GM23248 (cell line): ENCODE measurements at regions not wholly inside any gene's neighbourhood (a gene's known extent, or its start where the extent isn't known, plus 50 kb on each side); places are given as distances from the start of the nearest gene placed in this dataset.
"Not testable (repeated sequence)": the region's sequence is repeated elsewhere in the genome, so short reads cannot be mapped to it uniquely, and the experiment has no call there.

Experiments
- DNase-seq: peaks from one replicate; pipeline ENCODE4 v3.0.0-alpha.2; 2015
- H2AFZ ChIP-seq: fragments of 200-600 bp; sonication (generic); 2 replicates; pipeline ENCODE4 v1.6.1; 2016; ENCODE audit warnings: antibody characterized with exemption
- H3F3A ChIP-seq: fragments of 200-600 bp; sonication (generic); 2 replicates; pipeline ENCODE4 v1.6.1; 2016; ENCODE audit warnings: mild to moderate bottlenecking, antibody characterized with exemption, mixed run types; ENCODE audit not compliant: insufficient read depth
- H3K27ac ChIP-seq: fragments of 200-600 bp; sonication (generic); 2 replicates; pipeline ENCODE4 v1.5.1; 2016; ENCODE audit warnings: mild to moderate bottlenecking
- H3K27me3 ChIP-seq: fragments of 200-600 bp; sonication (generic); replicated peaks from 2 replicates; pipeline ENCODE4 v1.6.1; 2016; ENCODE audit warnings: mild to moderate bottlenecking; ENCODE audit not compliant: insufficient read depth
- H3K36me3 ChIP-seq: fragments of 200-600 bp; sonication (generic); 2 replicates; pipeline ENCODE4 v1.6.1; 2016; ENCODE audit warnings: low read depth, mild to moderate bottlenecking
- H3K4me1 ChIP-seq: fragments of 200-600 bp; sonication (generic); 2 replicates; pipeline ENCODE4 v1.6.1; 2016; ENCODE audit warnings: mild to moderate bottlenecking; ENCODE audit not compliant: insufficient read depth
- H3K4me2 ChIP-seq: fragments of 200-600 bp; sonication (generic); one replicate; pipeline ENCODE4 v1.6.1; 2016; ENCODE audit warnings: mild to moderate bottlenecking; ENCODE audit not compliant: unreplicated experiment
- H3K4me3 ChIP-seq: fragments of 200-600 bp; sonication (generic); 2 replicates; pipeline ENCODE4 v1.5.1; 2016; ENCODE audit warnings: mild to moderate bottlenecking
- H3K79me2 ChIP-seq: fragments of 200-600 bp; sonication (generic); 2 replicates; pipeline ENCODE4 v1.6.1; 2016; ENCODE audit warnings: mild to moderate bottlenecking; ENCODE audit not compliant: insufficient read depth
- H3K9ac ChIP-seq: fragments of 200-600 bp; sonication (generic); 2 replicates; pipeline ENCODE4 v1.6.1; 2016; ENCODE audit warnings: mild to moderate bottlenecking
- H3K9me2 ChIP-seq: fragments of 200-600 bp; sonication (generic); 2 replicates; pipeline ENCODE4 v1.6.1; 2016; ENCODE audit warnings: mixed run types, mild to moderate bottlenecking, moderate library complexity; ENCODE audit not compliant: insufficient read depth
- H3K9me3 ChIP-seq: fragments of 200-600 bp; sonication (generic); one replicate; pipeline ENCODE4 v1.6.1; 2017; ENCODE audit warnings: low read depth
- H4K20me1 ChIP-seq: fragments of 200-600 bp; sonication (generic); 2 replicates; pipeline ENCODE4 v1.6.0; 2016; ENCODE audit not compliant: insufficient read depth
- EZH2 ChIP-seq: fragments of 200-600 bp; sonication (generic); IDR thresholded peaks from 2 replicates; pipeline ENCODE4 v1.6.1; 2018; ENCODE audit warnings: antibody characterized with exemption, mild to moderate bottlenecking; ENCODE audit not compliant: insufficient read depth, poor library complexity, severe bottlenecking
- EZH2phosphoT487 ChIP-seq: fragments of 200-600 bp; sonication (generic); IDR thresholded peaks from 2 replicates; pipeline ENCODE4 v1.6.1; 2018; ENCODE audit warnings: antibody characterized with exemption, moderate library complexity, mild to moderate bottlenecking, low read depth; ENCODE audit not compliant: insufficient read depth
- WGBS, 2 experiments: methylation state at CpG; one replicate each; pipeline ENCODE4 v1.1.6; 2015 to 2017; ENCODE audit warnings: low lambda C conversion rate in 2 of 2, low coverage in 1 of 2; ENCODE audit errors: missing lambda C conversion rate in 2 of 2; 5-methylcytosine and 5-hydroxymethylcytosine counted together
- in situ Hi-C: fragments of 300-500 bp; cut with MboI; formaldehyde crosslinking; loops from 2 replicates; pipeline ENCODE4 v1.15.0; 2020

DNA sequence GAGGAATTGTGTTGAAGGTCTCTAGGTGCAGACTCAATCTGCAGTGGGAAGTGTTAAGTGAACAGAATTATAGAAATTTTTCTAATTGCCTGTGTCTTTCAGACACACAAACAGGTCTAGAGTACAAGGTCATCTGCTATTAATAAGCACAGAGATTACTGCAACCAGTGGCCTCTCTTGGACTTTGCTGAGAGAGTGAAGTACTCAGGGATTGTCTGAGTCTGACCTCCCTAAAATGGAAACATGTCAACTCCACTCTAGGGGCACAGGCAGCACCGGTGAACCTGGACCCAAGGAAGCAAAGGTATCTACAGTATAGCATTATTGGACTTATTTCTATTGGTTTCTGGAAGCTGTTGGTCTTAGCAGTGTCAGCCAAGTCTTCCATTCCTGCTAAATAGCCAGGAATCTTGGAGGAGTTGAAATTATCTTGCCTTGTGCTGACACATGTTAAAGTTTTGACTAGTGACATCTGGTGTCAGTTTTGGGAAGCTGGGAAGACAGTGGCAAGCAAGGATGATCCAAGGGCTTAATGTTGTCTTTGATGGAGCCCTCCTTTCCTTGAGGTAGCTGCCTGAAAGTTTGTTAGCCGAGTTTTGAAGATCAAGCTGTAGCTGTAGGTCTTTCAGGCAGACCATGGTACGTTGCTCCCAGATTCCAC lies 61.1 kb upstream of the NMUR2 start:
- in situ Hi-C loops = no loop called here
- Histone ChIP-seq H3K4me3 (no peak overlapping the region), H3K79me2 (no peaks in the 10 kb centered on the region), H3K36me3 (no peaks in the 10 kb centered on the region), H3K27me3 (no peaks in the 10 kb centered on the region), H3K4me1 (no peaks in the 10 kb centered on the region), H3K27ac (no peak overlapping the region), H3K9me2 (no peaks in the 10 kb centered on the region), H3K4me2 (no peak overlapping the region), H3K9me3 (no peaks in the 10 kb centered on the region), H3F3A (no peaks in the 10 kb centered on the region), H2AFZ (no peak overlapping the region), H4K20me1 (no peaks in the 10 kb centered on the region), H3K9ac (no peak overlapping the region)
- no peak for DNase-seq
- 10 to 12% methylated on average over 3 of the region's 3 CpGs for WGBS, 2 experiments
- TF ChIP-seq EZH2 (no peak), EZH2phosphoT487 (no peak)

DNA sequence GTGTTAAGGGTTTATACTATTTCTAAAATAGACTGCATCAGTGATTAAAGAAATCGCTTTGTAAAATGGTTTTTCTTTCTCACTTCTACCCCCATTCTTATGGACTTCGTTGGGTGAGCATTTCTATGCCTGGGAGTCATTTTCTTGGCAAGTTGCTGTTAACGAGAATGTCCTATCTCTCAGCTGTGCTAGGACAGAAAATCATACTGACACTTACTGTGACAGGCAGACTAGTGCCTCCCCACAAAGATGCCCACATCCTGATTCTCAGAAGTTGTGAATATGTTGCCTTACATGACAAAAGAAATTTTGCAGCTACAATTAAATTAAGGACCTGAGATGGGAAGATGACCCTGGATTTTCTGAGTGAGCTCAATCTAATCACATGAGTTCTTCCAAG lies 65.1 kb upstream of the NMUR2 start:
- TF ChIP-seq EZH2phosphoT487 (no peak), EZH2 (no peak)
- H3K9ac ChIP-seq = no peak overlapping the region
- no peaks in the 10 kb centered on the region for H3K27me3 ChIP-seq
- H3K36me3 ChIP-seq = no peaks in the 10 kb centered on the region
- no peak overlapping the region for H3K27ac ChIP-seq
- H3K4me1 ChIP-seq = no peaks in the 10 kb centered on the region
- in situ Hi-C loops = no loop called here
- H3K4me2 ChIP-seq = no peak overlapping the region
- no peaks in the 10 kb centered on the region for H3K79me2 ChIP-seq
- H3K4me3 ChIP-seq = no peak overlapping the region
- no peaks in the 10 kb centered on the region for H3F3A ChIP-seq
- DNase-seq = no peak
- no peaks in the 10 kb centered on the region for H4K20me1 ChIP-seq
- no peak overlapping the region for H2AFZ ChIP-seq
- H3K9me2 ChIP-seq = no peaks in the 10 kb centered on the region
- H3K9me3 ChIP-seq = no peaks in the 10 kb centered on the region
- WGBS, 2 experiments = 5 to 7% methylated on average over 3 of the region's 3 CpGs

DNA sequence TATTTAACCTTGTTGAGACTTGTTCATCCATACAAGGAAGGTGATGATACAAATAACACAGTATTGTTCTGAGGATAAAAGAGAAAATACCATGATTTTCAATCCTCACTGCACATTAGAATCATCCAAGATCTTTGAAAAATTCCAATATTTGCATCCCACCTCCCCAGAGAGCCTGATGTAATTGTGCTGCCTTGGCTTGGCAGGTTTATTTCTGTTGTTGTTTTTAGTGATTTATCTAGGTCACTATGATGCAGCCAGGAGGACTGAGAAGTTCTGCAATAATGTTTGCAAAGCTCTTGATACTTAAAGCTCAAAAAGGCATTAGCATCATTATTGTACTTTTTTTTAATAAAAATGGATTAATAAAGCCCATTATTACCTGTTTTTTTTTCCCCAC lies 67.0 kb upstream of the NMUR2 start:
- Histone ChIP-seq H3F3A (no peaks in the 10 kb centered on the region), H3K4me2 (no peak overlapping the region), H3K4me1 (no peaks in the 10 kb centered on the region), H3K9ac (no peak overlapping the region), H3K36me3 (no peaks in the 10 kb centered on the region), H3K27ac (no peak overlapping the region), H2AFZ (no peak overlapping the region), H3K9me3 (no peaks in the 10 kb centered on the region), H3K27me3 (no peaks in the 10 kb centered on the region), H3K9me2 (no peaks in the 10 kb centered on the region), H4K20me1 (no peaks in the 10 kb centered on the region), H3K79me2 (no peaks in the 10 kb centered on the region), H3K4me3 (no peak overlapping the region)
- no peak for DNase-seq
- no peak for TF ChIP-seq EZH2
- no peak for TF ChIP-seq EZH2phosphoT487
- in situ Hi-C loops = no loop called here

GRCh38 chr5:152474961-152475360 lies 69.9 kb upstream of the NMUR2 start:
- no peak overlapping the region for H3K9ac ChIP-seq
- no peak overlapping the region for H3K27ac ChIP-seq
- DNase-seq = no peak
- no peaks in the 10 kb centered on the region for H4K20me1 ChIP-seq
- H3K9me3 ChIP-seq = no peaks in the 10 kb centered on the region
- no peaks in the 10 kb centered on the region for H3K4me1 ChIP-seq
- H3F3A ChIP-seq = no peaks in the 10 kb centered on the region
- in situ Hi-C loops = loop anchor here (25.0 kb wide), 1 partner anchor 838 kb away; no protein-coding TSS in a partner anchor
- TF ChIP-seq EZH2phosphoT487 (no peak), EZH2 (no peak)
- WGBS, 2 experiments = 0 to 12% methylated on average over 1 of the region's 1 CpG
- no peaks in the 10 kb centered on the region for H3K27me3 ChIP-seq
- no peaks in the 10 kb centered on the region for H3K36me3 ChIP-seq
- no peaks in the 10 kb centered on the region for H3K9me2 ChIP-seq
- no peak overlapping the region for H2AFZ ChIP-seq
- H3K79me2 ChIP-seq = no peaks in the 10 kb centered on the region
- H3K4me2 ChIP-seq = no peak overlapping the region
- H3K4me3 ChIP-seq = no peak overlapping the region

GRCh38 chr5:152477536-152477935 lies 72.5 kb upstream of the NMUR2 start:
- Histone ChIP-seq H3K36me3 (no peaks in the 10 kb centered on the region), H3K27ac (no peak overlapping the region), H3K9ac (no peak overlapping the region), H3K9me3 (no peaks in the 10 kb centered on the region), H3K79me2 (no peaks in the 10 kb centered on the region), H3K4me2 (no peak overlapping the region), H3K4me1 (no peaks in the 10 kb centered on the region), H4K20me1 (no peaks in the 10 kb centered on the region), H3F3A (no peaks in the 10 kb centered on the region), H3K4me3 (no peak overlapping the region), H2AFZ (no peak overlapping the region), H3K27me3 (no peaks in the 10 kb centered on the region), H3K9me2 (no peaks in the 10 kb centered on the region)
- in situ Hi-C loops = loop anchor here (25.0 kb wide), 1 partner anchor 840 kb away; no protein-coding TSS in a partner anchor
- TF ChIP-seq EZH2 (no peak), EZH2phosphoT487 (no peak)
- no peak for DNase-seq
- WGBS, 2 experiments = 3% methylated on average over 2 of the region's 2 CpGs

DNA sequence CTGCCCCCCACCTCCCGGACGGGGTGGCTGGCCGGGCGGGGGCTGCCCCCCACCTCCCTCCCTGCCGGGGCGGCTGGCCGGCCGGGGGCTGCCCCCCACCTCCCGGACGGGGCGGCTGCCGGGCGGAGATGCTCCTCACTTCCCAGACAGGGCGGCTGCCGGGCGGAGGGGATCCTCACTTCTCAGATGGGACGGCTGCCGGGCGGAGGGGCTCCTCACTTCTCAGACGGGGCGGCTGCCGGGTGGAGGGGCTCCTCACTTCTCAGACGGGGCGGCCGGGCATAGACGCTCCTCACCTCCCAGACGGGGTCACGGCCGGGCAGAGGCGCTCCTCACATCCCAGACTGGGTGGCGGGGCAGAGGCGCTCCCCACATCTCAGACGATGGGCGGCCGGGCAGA lies 74.8 kb upstream of the NMUR2 start:
- not testable (repeated sequence) for DNase-seq, H3F3A ChIP-seq, H3K9me3 ChIP-seq, H3K4me2 ChIP-seq, H4K20me1 ChIP-seq, H3K4me3 ChIP-seq, H3K27me3 ChIP-seq, H3K79me2 ChIP-seq, H3K9ac ChIP-seq, H3K9me2 ChIP-seq, H2AFZ ChIP-seq, H3K27ac ChIP-seq, H3K36me3 ChIP-seq, H3K4me1 ChIP-seq
- 74% methylated on average over 35 of the region's 35 CpGs; no CpG with 5 or more reads in 1 of the 2 experiments for WGBS, 2 experiments
- in situ Hi-C loops = loop anchor here (25.0 kb wide), 1 partner anchor 843 kb away; no protein-coding TSS in a partner anchor

DNA sequence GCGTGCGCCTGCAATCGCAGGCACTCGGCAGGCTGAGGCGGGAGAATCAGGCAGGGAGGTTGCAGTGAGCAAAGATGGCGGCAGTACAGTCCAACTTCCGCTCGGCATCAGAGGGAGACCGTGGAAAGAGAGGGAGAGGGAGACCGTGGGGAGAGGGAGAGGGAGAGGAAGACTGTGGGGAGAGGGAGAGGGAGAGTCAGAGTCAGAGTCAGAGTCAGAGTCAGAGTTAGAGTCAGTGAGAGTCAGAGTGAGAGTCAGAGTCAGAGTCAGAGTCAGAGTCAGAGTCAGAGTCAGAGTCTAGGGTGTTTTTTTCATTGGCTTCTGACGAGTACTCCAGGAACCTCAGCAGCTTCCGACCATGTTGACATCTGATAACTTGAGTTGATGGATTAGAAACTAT lies 75.6 kb upstream of the NMUR2 start:
- H3K79me2 ChIP-seq, H3K9me3 ChIP-seq, H3K4me2 ChIP-seq, H3K4me3 ChIP-seq, H3K9ac ChIP-seq, DNase-seq, H3K36me3 ChIP-seq, H3K9me2 ChIP-seq, H3F3A ChIP-seq, H2AFZ ChIP-seq, H4K20me1 ChIP-seq, H3K4me1 ChIP-seq, H3K27ac ChIP-seq, H3K27me3 ChIP-seq: not testable (repeated sequence)
- in situ Hi-C loops = loop anchor here (25.0 kb wide), 1 partner anchor 843 kb away; no protein-coding TSS in a partner anchor
- 63 to 67% methylated on average over 12 of the region's 12 CpGs for WGBS, 2 experiments
